ENCODE measurements at regions not wholly inside any gene's neighbourhood (a gene's known extent, or its start where the extent isn't known, plus 50 kb on each side); places are given as distances from the start of the nearest gene placed in this dataset.

GRCh38 chr2:207266648-207267047, 100.9 kb upstream of the KLF7 start (continued):
- TF ChIP-seq CHD4 (IDR thresholded peaks at IDR 0.05) = no peak
- no peak for TF ChIP-seq TARDBP (IDR thresholded peaks at IDR 0.05; ENCODE audit: borderline replicate concordance)
- no peak for TF ChIP-seq ZNF384 (IDR thresholded peaks at IDR 0.05; ENCODE audit: borderline replicate concordance, low read depth, low read length)
- TF ChIP-seq TCF7 (IDR thresholded peaks at IDR 0.05; ENCODE audit: borderline replicate concordance) = no peak
- TF ChIP-seq BCL11A (IDR thresholded peaks at IDR 0.05; ENCODE audit: low read depth, low read length) = no peak

- no peak for ATAC-seq
- no peak for FAIRE-seq
- Histone ChIP-seq H3K4me1 (ENCODE audit: control insufficient read depth, insufficient read depth, low read length) (no peaks in the 10 kb centered on the region), H3K4me2 (ENCODE audit: control insufficient read depth, insufficient read depth) (no peak overlapping the region), H2AFZ (ENCODE audit: control insufficient read depth, low read depth, low read length) (no peak overlapping the region), H3K9ac (ENCODE audit: control insufficient read depth, insufficient read depth, low read length) (no peak overlapping the region), H4K20me1 (ENCODE audit: control insufficient read depth, insufficient read depth) (no peaks in the 10 kb centered on the region), H3K36me3 (ENCODE audit: control insufficient read depth in 2 of 2, insufficient read depth in 2 of 2, low read length in 1 of 2) (no peaks in the 10 kb centered on the region), H3K27ac (ENCODE audit: control insufficient read depth, insufficient read depth) (no peak overlapping the region), H3K27me3 (replicated peaks in 1 of 2; ENCODE audit: control insufficient read depth in 2 of 2, insufficient read depth in 2 of 2, low read length in 1 of 2) (no peaks in the 10 kb centered on the region), H3K9me3 (replicated peaks; ENCODE audit: control insufficient read depth, insufficient read depth, low read length) (no peaks in the 10 kb centered on the region), H3K4me3 (no peak overlapping the region), H3K79me2 (ENCODE audit: control insufficient read depth, insufficient read depth, low read length) (no peaks in the 10 kb centered on the region)
- in situ Hi-C loops (cut with MboI) (no loop called here), intact Hi-C loops (cut with micrococcal nuclease; ENCODE audit: unreplicated experiment) (no loop called here)
- ChIA-PET RAD21 (ENCODE audit: unreplicated experiment) (no interaction called here), CTCF (no interaction called here), POLR2A (no interaction called here), SMC1A (ENCODE audit: uncharacterized antibody, unreplicated experiment) (no interaction called here)
- 100% methylated on average over 2 of the region's 2 CpGs for WGBS (ENCODE audit: insufficient coverage, insufficient replicate concordance, low lambda C conversion rate, missing lambda C conversion rate)
- no TSS peak for BruUV-seq (replicated peaks)
- DNase-seq (ENCODE audit: low read depth, low spot score) = no peak
- TF ChIP-seq ZZZ3 (IDR thresholded peaks at IDR 0.05; ENCODE audit: control insufficient read depth, insufficient read length, low read depth) (no peak), IRF3 (IDR thresholded peaks at IDR 0.05) (no peak), CREM (IDR thresholded peaks at IDR 0.05; ENCODE audit: low read depth) (no peak), MEF2B (IDR thresholded peaks at IDR 0.05; ENCODE audit: partially characterized antibody, poor library complexity, severe bottlenecking) (no peak), ZSCAN29 (IDR thresholded peaks at IDR 0.05) (no peak), RFX5 (IDR thresholded peaks at IDR 0.05; ENCODE audit: low read depth, low read length) (no peak), NFYB (IDR thresholded peaks at IDR 0.05; ENCODE audit: insufficient read depth, low read depth, low read length) (no peak), CBX3 (IDR thresholded peaks at IDR 0.05; ENCODE audit: borderline replicate concordance, low read depth) (no peak), RAD51 (IDR thresholded peaks at IDR 0.05) (no peak), PKNOX1 (IDR thresholded peaks at IDR 0.05) (no peak), REST (IDR thresholded peaks at IDR 0.05; ENCODE audit: low read depth, low read length) (no peak), BACH1 (IDR thresholded peaks at IDR 0.05; ENCODE audit: borderline replicate concordance) (no peak), EZH2 (IDR thresholded peaks at IDR 0.05; ENCODE audit: borderline replicate concordance, control insufficient read depth, low read depth, low read length) (no peak), GABPA (IDR thresholded peaks at IDR 0.05; ENCODE audit: low read depth) (no peak), NFIC (IDR thresholded peaks at IDR 0.05; ENCODE audit: low read depth, low read length) (no peak)
Measured at GRCh38 chr2:207269038-207269437, 103.3 kb upstream of the KLF7 start.

All from GM12878 (cell line).